Natural killer cell (primary cell): ENCODE measurements at regions not wholly inside any gene's neighbourhood (a gene's known extent, or its start where the extent isn't known, plus 50 kb on each side); places are given as distances from the start of the nearest gene placed in this dataset.

Experiments used
- ATAC-seq, 3 donors: fragments of 150-1000 bp in 2 of 3; fragments of 200-7000 bp in 1 of 3; cut with Tn5 transposase; 1 replicate in 1 of 3; 2 replicates in 2 of 3; pipeline ENCODE4 v1.10.0; 2021; ENCODE audit warnings: mild to moderate bottlenecking in 2 of 3, moderate library complexity in 2 of 3
- DNase-seq, 2 donors: peaks; one replicate each; pipeline versions ENCODE4 v3.0.0 to v3.0.0-alpha.2; 2013 to 2021; ENCODE audit warnings: mixed read lengths in 1 of 2
- H3K27ac ChIP-seq: one replicate; pipeline ENCODE4 v1.5.1; 2013; ENCODE audit warnings: mild to moderate bottlenecking, low read length
- H3K27me3 ChIP-seq: one replicate; pipeline ENCODE4 v1.6.1; 2013; ENCODE audit warnings: low read length; ENCODE audit not compliant: control insufficient read depth, insufficient read depth
- H3K36me3 ChIP-seq: one replicate; pipeline ENCODE4 v1.6.1; 2013; ENCODE audit warnings: low read length; ENCODE audit not compliant: control insufficient read depth, insufficient read depth
- H3K4me1 ChIP-seq: one replicate; pipeline ENCODE4 v1.6.1; 2013; ENCODE audit warnings: low read length; ENCODE audit not compliant: control insufficient read depth, insufficient read depth
- H3K4me3 ChIP-seq: one replicate; pipeline ENCODE4 v1.5.1; 2013; ENCODE audit warnings: low read length
- H3K9me3 ChIP-seq: one replicate; pipeline ENCODE4 v1.6.1; 2013; ENCODE audit warnings: low read length; ENCODE audit not compliant: control insufficient read depth, insufficient read depth
- H3K27ac Mint-ChIP-seq, 2 donors: one replicate each; pipeline ENCODE4 v1.8.0; 2022; ENCODE audit warnings: mild to moderate bottlenecking in 2 of 2, mixed read lengths in 2 of 2, moderate library complexity in 1 of 2
- H3K27me3 Mint-ChIP-seq, 2 donors: one replicate each; pipeline ENCODE4 v1.8.0; 2022; ENCODE audit warnings: low read depth in 2 of 2, mixed read lengths in 2 of 2
- H3K36me3 Mint-ChIP-seq: one replicate; pipeline ENCODE4 v1.8.0; 2022; ENCODE audit warnings: mixed read lengths
- H3K4me1 Mint-ChIP-seq, 2 donors: one replicate each; pipeline ENCODE4 v1.8.0; 2022; ENCODE audit warnings: mixed read lengths in 2 of 2
- H3K4me3 Mint-ChIP-seq: one replicate; pipeline ENCODE4 v1.8.0; 2022; ENCODE audit warnings: mild to moderate bottlenecking, moderate library complexity, mixed read lengths
- H3K9me3 Mint-ChIP-seq, 2 donors: one replicate each; pipeline ENCODE4 v1.8.0; 2022; ENCODE audit warnings: mixed read lengths in 2 of 2
- WGBS: methylation state at CpG from one replicate; pipeline ENCODE4 v1.1.7; 2013; ENCODE audit warnings: missing lambda C conversion rate; ENCODE audit not compliant: insufficient coverage; 5-methylcytosine and 5-hydroxymethylcytosine counted together
- intact Hi-C: fragments of 100-400 bp; cut with micrococcal nuclease; formaldehyde crosslinking; loops from one replicate; pipeline ENCODE4 v1.14.2; 2022
- TF ChIP-seq, protein P1 (sequence below): fragments of 200-600 bp; IDR thresholded peaks from one replicate; pipeline ENCODE4 v1.8.0; 2022; ENCODE audit warnings: antibody characterized with exemption

DNA sequence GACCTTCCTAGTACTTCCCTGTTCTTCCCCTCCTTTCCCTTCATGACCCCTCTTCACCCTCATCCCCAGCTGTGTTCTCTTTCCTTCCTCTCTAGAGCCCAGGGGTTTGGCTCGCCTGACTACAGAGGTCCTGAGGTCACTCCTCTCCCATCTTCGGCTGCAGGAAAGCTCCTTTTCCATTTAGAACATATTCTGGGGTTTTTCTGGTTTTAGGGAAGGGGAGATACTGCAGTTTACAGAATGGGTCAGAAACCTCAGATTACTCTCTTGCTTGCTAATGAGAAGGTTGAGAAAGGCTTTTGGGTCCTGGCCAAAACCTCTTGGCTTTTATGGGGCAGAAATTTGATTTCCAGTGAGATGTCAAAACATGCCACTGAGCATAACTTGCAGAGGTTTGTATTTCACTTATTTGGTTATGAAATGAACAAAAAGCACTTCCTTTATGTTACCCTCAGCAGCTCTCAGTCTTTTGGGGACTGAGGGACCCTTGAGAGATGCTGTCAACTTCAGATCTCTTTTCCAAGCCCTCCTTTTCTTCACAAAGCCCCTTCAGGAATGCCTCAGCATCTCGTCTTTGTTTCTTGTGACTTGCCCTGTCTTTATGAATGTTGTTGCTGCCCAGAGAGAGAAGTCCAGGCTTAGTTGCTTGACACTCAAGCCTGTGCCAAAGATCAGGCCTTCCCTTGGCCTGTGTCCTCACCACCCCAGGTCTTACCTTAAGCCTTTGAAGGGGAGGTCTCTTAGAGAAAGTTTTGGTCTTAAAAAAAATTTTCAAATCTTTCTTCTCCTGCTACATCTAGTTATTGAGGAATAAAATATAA, 121.7 kb upstream of the TPM1 start:
- DNase-seq = no peak
- H3K27ac Mint-ChIP-seq = no peak overlapping the region
- H3K27ac ChIP-seq = no peak overlapping the region
- 64% methylated on average over 3 of the region's 3 CpGs for WGBS
- no peak overlapping the region for H3K4me3 ChIP-seq
- H3K27me3 Mint-ChIP-seq = peaks cover 18 to 45% of the 10 kb centered on the region in 2 donors
- no peaks in the 10 kb centered on the region for H3K4me1 Mint-ChIP-seq
- H3K36me3 Mint-ChIP-seq = no peaks in the 10 kb centered on the region
- H3K9me3 Mint-ChIP-seq = no peaks in the 10 kb centered on the region
- no peaks in the 10 kb centered on the region for H3K27me3 ChIP-seq
- H3K4me3 Mint-ChIP-seq = no peak overlapping the region
- H3K9me3 ChIP-seq = no peaks in the 10 kb centered on the region
- ATAC-seq = no peak
- intact Hi-C loops = no loop called here
- H3K36me3 ChIP-seq = no peaks in the 10 kb centered on the region
- no peaks in the 10 kb centered on the region for H3K4me1 ChIP-seq
- TF ChIP-seq, protein P1, sequence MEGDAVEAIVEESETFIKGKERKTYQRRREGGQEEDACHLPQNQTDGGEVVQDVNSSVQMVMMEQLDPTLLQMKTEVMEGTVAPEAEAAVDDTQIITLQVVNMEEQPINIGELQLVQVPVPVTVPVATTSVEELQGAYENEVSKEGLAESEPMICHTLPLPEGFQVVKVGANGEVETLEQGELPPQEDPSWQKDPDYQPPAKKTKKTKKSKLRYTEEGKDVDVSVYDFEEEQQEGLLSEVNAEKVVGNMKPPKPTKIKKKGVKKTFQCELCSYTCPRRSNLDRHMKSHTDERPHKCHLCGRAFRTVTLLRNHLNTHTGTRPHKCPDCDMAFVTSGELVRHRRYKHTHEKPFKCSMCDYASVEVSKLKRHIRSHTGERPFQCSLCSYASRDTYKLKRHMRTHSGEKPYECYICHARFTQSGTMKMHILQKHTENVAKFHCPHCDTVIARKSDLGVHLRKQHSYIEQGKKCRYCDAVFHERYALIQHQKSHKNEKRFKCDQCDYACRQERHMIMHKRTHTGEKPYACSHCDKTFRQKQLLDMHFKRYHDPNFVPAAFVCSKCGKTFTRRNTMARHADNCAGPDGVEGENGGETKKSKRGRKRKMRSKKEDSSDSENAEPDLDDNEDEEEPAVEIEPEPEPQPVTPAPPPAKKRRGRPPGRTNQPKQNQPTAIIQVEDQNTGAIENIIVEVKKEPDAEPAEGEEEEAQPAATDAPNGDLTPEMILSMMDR = no peak

DNA sequence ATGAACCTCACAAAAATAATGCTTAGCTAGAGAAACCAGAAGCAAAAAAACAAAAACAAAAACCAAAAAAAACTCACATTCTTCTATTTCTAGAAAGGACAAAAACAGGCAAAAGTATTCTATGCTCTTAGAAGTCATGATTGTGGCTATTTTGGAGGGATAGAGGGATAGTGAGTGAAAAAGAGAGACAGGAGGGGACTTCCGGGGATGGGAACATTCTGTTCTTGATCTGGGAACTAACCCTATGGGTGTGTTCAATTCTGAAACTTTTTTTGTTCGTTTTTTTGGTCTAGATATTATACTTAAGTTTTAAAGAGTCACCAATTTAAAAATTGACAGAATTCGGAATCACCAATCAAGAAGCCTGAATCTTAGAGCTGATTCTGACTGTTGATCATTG, 120.0 kb upstream of the TPM1 start:
- intact Hi-C loops = no loop called here
- Histone ChIP-seq H3K36me3 (no peaks in the 10 kb centered on the region), H3K27ac (no peak overlapping the region), H3K27me3 (no peaks in the 10 kb centered on the region), H3K4me3 (no peak overlapping the region), H3K9me3 (no peaks in the 10 kb centered on the region), H3K4me1 (no peaks in the 10 kb centered on the region)
- DNase-seq (no peak), ATAC-seq (no peak)
- Mint-ChIP-seq H3K36me3 (no peaks in the 10 kb centered on the region), H3K27me3 (peaks cover 20 to 41% of the 10 kb centered on the region in 2 donors), H3K4me1 (no peaks in the 10 kb centered on the region), H3K4me3 (no peak overlapping the region), H3K9me3 (no peaks in the 10 kb centered on the region), H3K27ac (no peak overlapping the region)
- TF ChIP-seq, protein P1 = no peak
- 86% methylated on average over 2 of the region's 3 CpGs for WGBS

DNA sequence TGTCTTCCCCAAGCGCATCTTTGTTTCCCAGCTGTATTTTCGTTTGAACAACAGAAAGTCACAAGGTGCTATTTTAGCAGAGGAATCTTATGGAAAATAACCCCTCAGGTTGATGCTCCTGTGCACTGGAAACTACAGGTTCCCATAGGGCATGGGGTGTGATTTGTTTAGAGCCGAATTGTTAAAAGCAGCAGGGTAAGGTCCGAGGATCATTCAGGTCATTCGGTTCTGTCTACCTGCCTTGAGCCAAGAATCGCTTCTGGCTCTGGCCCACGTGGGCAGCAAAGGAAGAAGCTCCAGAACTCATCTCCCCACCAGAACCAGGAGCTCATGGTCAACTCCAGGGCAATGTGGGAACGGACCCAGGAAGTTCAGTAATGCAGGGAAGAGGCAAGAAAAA, 116.7 kb upstream of the TPM1 start:
- no peaks in the 10 kb centered on the region for H3K36me3 Mint-ChIP-seq
- DNase-seq (no peak), ATAC-seq (no peak)
- Histone ChIP-seq H3K9me3 (no peaks in the 10 kb centered on the region), H3K36me3 (no peaks in the 10 kb centered on the region), H3K4me3 (no peak overlapping the region), H3K27ac (no peak overlapping the region), H3K4me1 (no peaks in the 10 kb centered on the region), H3K27me3 (no peaks in the 10 kb centered on the region)
- no peaks in the 10 kb centered on the region for H3K4me1 Mint-ChIP-seq
- intact Hi-C loops = no loop called here
- peaks cover 28 to 36% of the 10 kb centered on the region in 2 donors for H3K27me3 Mint-ChIP-seq
- H3K9me3 Mint-ChIP-seq = no peaks in the 10 kb centered on the region
- H3K27ac Mint-ChIP-seq = no peak overlapping the region
- TF ChIP-seq, protein P1 = no peak
- 84% methylated on average over 7 of the region's 8 CpGs for WGBS
- no peak overlapping the region for H3K4me3 Mint-ChIP-seq

DNA sequence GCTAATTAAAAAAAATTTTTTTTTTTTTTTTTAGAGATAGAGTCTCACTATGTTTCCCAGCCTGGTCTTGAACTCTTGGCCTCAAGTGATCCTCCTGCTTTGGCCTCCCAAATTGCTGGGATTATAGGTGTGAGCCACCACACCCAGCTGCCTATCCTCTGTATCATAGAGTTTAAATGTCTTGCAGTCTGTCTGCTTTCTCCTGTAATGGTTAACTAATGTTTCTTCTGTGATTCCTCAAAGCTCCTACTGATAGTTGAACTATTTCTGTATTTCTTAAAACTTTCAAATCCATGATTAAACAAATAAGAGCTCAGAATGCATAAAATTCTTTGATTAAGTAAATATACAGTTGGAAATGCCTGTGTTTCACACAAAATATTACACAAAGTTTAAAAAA, 115.4 kb upstream of the TPM1 start:
- Histone ChIP-seq H3K36me3 (no peaks in the 10 kb centered on the region), H3K4me3 (no peak overlapping the region), H3K4me1 (no peaks in the 10 kb centered on the region), H3K9me3 (no peaks in the 10 kb centered on the region), H3K27me3 (peaks cover 2% of the 10 kb centered on the region), H3K27ac (no peak overlapping the region)
- no peaks in the 10 kb centered on the region for H3K36me3 Mint-ChIP-seq
- intact Hi-C loops = no loop called here
- no peak overlapping the region for H3K27ac Mint-ChIP-seq
- TF ChIP-seq, protein P1 = no peak
- no peak overlapping the region for H3K4me3 Mint-ChIP-seq
- ATAC-seq (no peak), DNase-seq (no peak)
- no peaks in the 10 kb centered on the region for H3K4me1 Mint-ChIP-seq
- no peaks in the 10 kb centered on the region for H3K9me3 Mint-ChIP-seq
- peaks cover 30 to 36% of the 10 kb centered on the region in 2 donors for H3K27me3 Mint-ChIP-seq
